Midbrain (tissue), 1 donor: ENCODE measurements at regions not wholly inside any gene's neighbourhood (a gene's known extent, or its start where the extent isn't known, plus 50 kb on each side); places are given as distances from the start of the nearest gene placed in this dataset.

Source experiments
- DNase-seq: peaks from one replicate; lab custom pipeline; 2025; lab: John Stamatoyannopoulos, UW

DNA sequence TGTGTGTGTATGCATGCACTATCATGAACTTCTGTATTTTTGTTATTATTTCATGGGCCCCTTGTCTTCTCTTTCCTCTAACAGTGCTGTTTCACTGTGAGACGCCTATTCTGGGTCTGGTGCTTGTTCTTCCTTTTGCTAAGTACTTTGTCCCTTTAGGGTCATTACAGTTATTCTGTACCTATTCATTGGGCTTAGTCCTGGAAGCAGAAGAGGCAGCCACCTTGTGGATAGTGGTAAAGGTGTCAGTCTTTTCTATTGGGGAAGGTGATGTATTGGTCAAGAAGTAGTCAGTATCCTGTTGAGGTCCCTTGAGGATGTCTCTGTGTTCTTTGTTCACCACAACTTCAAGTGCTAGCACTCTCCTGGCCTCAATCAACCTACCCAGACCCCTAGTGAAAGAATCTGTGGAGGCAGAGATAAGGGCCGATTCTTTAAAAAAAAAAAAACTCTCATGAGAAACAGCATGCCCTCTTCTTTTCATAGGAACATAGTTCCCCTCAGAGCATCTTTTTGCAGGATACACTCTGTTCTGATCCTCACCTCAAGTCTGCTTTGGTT is 593.8 kb downstream of the SPRY1 start:
- DNase-seq, result no peak

DNA sequence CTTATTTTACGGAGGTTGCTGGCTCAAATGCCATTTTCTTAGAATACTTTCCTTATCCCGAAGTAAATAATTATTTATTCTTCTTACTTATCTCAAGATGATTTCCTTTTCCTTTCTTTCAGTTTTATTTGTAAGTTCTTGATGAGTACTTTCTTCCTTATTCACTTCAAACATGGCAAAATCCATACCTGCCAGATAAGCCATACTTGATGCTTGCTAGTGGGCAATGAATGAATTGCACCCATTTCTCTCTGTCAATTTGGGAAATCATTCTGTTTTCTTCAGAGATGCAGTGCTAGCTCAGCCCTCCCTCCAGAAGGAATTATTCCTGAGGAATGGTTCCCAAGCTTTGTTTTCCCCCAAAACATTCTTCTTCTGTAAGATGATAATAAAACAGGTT is 598.3 kb downstream of the SPRY1 start:
- DNase-seq, result no peak

DNA sequence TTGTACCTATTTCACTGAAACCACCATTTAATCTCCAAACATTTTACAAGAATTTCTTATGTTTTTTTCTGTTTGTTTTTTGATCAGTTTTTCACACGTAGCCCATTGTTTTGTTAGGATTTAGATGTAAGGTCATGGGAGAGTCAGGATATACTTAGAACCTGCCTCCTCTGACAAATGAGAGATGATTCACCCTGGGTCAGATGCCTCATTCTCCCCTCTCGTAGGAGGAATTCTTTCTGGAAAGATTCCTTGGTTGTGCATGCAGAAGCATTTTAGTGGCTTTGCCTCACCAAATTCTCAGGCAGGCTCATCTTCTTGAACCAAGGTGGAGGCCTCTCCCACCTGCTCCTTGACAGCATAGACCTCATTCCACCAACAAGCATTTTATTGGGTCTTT is 599.3 kb downstream of the SPRY1 start:
- no peak for DNase-seq

DNA sequence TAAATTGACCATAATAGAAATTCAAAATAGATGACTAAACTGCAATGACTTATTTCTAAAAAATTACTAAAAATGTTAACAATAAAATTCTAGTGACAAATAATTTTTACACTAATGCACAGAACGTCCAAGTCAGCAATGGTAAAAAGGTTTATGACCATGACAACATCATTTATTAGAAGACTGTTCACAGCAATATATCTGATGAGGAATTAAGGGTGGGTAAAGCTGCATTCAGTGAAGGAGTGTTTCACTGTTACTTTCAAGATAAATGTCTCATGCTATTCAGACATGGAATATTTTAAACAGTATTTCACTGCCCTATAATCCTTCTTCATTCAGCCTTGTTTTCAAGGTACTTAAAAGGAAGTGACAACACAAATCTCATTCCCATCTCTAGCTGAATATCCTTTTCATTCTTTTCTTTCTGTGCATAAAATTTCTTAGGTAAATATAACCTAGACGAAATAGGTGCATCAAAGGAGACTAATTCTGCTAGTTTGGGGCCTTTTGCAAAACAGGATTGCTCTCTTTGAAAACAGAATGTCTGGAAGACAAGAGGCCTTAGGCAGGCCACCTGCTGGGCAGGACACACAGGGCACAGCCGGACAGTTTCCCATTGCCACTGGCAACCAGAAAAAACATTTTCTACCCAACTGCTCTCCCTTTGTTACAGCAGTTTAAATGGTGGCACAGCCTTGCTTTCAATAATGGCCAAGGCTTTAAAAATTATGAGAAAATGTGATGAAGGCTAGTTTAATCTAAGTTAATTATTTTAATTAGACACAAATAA is 600.3 kb downstream of the SPRY1 start:
- DNase-seq, result no peak

DNA sequence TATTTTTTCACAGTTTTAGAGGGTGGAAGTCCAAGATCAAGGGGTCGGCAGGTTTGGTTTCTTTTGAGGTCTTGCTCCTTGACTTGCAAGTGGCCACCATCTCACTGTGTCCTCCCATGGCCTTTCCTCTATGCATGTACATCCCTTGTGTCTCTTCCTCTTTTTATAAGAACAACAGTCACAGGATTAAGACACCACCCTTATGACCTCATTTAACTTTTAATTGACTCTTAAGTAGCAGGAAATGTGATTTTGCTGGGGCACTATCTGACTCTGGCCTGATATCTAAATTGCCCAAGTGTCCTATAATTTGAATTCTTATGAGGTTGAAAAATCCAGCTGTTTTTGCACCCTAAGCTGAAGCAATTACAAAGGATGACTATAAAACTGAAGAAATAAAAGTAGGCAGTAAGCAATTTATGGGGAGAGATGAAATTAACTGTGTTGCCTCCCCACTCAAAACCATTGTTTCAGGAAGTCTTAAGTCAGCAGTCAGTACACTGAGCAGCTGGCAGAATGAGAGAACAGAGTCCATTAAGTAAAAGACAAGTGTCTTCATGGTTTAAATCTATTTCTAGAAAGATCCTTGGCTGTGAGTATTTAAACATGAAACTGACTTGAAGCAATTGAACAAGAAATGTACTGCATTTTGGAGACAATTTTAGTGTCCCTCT is 601.3 kb downstream of the SPRY1 start:
- no peak for DNase-seq

DNA sequence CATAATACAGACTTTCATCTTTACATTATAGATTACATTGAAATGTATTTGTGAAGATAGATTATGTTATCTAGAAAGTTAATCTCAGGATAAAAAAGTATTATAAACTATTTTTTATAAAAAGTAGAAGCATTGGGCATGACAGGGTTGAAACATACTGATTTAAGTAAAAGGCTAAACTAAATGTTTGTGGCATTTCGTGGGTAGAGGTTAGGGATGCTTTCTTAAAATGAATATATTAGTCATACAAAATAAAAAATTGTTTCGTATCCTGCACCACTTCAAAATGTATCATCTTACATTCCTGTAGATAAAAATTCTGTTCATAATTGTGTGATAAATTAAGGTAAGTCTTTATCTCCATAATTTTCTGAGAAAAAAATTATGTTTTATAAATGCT is 603.6 kb downstream of the SPRY1 start:
- DNase-seq, result no peak

DNA sequence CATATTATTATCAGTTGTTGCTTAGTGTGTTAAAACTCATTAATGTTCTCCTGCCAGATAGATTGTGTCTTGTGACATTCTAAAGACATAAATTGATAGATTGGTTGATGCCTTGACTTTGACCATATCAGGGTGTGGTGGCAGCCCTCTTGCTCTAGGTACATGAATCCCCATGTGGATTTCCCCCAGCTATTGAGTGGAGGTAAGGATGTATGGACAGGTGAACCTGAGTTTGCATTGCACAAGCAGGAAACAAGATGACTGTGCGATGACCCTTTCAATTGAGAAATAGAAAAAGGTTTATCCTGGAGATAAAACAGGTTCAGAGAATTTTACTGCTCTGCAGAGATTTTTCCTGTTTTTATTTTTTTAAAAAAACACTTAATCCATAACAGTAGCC is 619.2 kb downstream of the SPRY1 start:
- no peak for DNase-seq

DNA sequence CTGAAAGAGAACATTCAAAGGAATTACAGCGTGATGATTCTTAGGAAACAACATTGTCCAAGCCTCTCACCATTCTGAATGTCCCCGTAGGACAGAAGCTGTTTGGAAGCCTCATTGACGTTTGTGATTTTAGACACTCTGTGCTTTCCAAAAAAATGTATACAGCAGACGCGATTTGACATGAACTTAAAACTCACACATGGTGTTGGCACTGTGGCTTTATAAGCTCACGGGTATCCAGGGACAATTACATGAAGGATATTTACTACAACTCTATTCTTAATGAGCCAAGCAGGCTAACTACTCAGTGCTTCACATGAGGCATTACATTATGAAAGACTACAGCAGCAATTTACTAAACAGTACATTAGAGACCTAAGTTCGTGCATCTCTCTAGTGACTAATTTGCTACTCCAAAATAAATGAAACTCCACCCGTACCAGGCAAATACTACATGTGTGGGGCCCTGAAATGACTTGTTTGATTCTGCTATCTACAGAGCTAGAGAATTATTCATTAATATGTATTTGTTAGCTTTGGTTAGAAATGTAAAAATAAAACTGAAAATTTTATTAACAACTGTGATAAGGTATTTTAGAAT is 620.7 kb downstream of the SPRY1 start:
- no peak for DNase-seq

DNA sequence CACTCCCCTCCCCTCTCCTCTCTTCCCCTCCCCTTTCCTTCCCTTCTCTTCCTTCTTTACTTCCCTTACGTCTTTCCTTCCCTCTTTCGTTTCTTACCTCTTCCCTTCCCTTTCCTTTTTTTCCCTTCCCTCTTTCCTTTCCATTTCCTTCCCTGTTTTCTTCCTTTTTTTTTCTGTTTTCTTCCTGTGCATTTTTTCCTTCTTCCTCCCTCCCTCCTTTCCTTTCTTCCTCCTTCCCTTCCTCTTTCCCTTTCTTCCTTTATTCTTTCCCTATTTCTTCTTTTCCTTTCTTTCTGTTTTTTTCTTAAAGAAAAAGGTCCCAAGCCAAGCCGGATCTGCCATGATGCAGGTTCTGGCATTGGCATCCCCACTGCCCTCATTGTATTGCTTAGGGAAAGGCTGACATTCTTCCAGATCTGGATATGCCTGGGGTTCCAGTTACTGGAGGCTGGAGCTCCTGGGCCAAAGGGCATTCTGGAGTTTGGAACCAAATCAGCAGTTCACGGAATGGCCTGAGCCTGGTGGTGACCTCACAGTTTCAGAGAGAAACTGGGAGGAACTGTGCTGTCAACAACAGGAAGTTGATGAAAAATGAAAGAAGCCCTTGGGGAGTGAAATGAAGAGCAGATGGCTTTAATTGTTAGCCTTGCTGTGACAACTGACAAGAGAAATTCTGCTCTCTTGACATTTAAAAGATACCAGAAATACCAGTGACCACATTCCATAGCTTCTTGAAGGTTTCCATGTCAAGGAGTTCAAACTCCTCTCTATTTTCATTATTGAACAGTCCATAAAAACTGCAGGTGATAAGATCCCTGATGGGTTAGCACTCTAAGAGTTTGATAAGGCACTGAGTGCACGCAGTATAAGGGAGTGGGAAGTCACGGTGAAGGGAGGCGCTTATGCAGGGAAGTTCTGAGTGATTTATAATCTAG is 622.1 kb downstream of the SPRY1 start:
- DNase-seq, result no peak

DNA sequence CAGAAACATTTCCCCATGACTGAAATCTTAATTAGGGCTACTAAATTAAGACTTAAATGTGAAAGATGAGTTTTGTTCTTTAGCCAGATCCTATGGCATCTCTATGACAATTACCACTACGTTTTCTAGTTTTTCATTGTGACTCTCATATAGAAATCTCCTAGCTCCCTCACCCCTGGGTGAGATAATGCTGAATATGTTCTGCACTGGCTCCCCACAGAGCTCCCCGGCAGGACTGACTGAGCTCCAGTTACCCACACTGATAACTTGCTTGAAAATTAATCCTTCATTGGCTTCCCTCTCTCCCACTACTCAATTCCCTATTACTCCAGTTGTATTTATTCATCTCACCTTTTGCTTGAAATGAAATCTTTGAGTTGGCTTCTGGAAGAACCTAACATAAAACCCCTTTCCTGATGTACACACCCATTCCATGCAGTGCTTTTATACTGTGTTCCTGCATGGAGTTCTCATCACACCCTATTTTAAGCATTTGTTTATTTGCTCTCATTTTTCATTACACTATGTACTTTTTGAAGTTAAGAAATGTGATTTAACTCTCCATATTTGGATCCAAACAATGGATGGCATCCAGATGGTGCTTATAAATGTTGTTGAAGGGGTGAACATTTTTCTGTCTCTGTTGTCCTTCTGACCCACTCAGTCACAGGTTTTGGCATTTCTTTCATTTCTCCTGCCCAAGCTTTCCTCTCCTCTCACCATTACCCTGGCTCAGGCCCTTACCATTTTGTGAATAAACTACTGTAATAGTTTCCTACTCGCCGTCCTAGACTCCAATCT is 623.4 kb downstream of the SPRY1 start:
- DNase-seq, result no peak

DNA sequence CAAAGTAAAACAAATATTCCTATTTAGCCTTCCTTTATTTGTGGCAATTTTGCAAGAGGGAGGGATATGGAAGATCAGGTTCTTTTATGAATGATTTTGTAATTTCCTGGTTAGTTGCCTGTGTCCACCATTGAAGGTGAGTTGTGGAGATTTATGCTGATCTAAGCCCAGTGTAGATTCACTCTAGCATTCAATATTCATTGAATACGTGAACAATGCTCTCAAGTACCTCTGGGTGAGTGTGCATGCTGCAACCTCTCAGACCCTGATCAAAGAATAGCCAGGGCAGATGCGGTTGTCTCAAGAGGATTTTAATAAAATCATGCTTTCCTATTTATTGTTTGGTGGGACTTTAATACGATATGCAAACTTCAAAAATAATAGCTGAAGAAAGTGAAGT is 628.4 kb downstream of the SPRY1 start:
- DNase-seq, result no peak

DNA sequence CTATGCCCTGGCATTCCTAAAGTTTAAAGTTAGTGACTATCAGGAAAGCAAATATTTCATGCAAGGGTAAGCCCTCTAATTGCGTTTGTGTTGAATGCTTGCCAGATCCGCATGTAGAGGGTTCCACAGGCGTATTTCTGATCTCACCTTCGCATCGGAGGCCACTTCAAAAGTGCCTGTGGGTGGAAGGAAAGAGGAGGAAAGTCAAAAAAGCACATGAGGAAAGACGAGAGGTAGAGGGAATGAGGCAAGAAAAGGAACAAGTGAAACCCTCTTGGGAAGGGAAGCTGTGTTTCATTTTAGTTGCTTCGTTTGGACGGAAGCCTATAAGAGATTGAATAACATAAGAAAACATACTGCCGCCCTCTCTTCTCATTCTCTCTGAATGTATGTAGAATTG is 628.8 kb downstream of the SPRY1 start:
- DNase-seq, result no peak

DNA sequence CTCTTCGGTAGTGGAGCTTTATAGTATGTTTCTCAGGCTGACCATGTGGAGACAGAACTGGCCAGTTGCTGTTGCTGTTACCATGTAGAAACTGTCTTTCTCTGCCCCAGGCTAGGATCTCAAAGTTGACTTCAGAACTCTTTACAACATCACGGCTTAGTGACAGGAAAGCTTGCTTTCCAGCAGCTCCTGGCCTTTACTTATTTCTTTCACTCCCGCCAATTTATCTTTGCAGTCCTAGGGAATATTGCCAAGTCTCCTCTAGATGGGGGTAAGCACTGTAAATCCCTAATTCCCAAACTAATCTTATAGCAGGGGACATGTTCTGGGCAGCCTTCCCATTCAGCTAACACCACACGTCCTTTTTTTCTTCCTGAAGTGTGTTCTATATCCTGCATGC is 631.6 kb downstream of the SPRY1 start:
- DNase-seq, result no peak

DNA sequence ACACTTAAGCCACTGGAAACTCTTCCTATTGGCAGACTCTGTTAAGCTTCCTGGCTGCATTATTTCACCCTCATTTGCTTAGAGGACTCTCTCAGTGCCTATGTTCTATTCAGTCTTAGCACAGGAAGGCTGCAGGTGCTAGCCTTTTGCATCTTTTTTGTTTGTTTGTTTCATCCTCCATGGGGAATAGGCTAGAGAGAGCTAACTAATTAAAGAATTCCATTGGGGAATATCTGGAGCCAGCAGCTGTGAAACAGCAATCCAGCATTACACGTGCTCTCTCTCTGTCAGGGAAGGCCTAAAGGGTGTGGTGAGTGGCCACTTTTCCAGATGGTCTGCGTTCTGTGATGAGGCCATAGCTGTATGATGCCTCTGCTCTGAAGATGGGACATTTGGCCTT is 633.6 kb downstream of the SPRY1 start:
- DNase-seq, result no peak

DNA sequence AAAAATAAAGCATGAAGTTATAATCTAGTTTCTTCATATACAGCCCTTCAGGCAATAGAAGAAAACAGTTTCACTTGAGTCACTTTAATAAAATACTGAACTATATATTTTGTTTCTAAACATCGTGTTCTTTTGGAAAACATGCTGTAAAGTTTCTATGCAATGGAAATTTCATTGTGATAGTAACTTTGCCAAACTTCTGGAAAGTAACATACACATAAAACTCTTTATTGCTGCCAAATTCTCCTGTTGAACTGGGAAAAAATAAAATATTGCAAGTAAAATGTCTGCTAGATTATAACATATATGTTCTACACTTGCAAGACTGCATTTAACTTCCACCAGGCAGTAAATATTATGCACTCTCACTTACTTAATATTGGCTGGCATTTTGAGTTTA is 635.4 kb downstream of the SPRY1 start:
- no peak for DNase-seq

DNA sequence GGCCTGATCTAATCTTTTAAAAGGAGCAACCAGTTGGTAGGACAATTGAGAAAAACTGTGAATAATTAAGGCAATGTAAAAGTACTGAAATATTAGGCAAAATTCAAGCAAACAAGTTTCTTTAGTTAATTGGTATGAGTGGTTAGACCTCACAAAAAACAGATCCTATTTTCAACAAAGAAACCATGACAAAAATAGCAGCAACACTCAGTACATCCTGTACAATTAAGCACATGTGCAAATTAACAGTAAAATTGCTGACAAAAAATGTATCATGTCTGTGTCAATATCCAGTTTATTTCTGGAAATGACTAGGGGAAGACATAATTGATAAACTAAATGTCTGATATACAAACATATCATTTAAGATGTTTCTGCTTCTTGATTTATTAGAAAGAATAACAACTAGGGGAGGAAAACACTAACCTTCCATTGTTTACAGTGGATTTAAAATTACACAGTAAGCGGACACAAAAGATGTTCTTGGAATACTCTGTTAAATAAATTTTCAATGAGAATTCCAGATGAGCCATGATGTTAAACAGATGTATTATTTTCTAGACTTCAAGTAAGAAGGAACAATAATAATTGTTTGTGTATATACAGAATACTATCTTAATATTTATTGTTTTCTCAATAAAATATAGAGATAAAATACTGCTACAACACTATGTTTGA is 638.9 kb downstream of the SPRY1 start:
- DNase-seq, result no peak

DNA sequence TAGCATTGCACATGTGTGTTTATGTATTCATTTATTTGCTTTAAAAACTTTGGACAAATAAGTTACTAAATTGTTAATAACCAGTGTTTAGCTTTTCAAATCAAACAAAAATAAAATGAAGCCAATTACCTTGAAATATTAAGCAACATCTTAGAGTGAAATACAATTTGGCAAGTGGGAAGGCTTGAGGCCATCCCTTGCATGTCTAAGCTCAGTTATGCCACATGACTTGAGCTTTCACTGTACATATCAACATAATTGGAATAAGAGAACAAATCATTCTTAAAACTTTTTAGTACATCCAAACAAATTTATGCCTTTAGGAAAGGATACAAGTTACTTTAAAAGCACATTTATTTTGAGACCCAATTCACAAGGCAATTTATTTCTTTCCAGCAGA is 640.6 kb downstream of the SPRY1 start:
- no peak for DNase-seq

DNA sequence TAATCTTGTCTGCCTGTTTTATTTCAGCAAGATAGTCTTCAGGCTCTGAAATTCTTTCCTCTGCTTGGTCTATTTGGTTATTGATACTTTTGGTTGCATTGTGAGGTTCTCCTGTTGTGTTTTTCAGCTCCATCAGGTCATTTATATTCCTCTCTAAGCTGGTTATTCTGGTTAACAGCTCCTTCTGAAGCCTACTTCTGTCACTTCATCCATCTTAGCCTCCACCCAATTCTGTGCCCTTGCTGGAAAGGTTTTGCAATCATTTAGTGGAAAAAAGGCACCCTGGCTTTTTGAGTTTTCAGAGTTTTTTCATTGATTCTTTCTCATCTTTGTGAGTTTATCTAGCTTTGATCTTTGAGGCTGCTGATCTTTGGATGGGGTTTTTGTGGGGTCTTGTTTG is 647.7 kb downstream of the SPRY1 start:
- no peak for DNase-seq

DNA sequence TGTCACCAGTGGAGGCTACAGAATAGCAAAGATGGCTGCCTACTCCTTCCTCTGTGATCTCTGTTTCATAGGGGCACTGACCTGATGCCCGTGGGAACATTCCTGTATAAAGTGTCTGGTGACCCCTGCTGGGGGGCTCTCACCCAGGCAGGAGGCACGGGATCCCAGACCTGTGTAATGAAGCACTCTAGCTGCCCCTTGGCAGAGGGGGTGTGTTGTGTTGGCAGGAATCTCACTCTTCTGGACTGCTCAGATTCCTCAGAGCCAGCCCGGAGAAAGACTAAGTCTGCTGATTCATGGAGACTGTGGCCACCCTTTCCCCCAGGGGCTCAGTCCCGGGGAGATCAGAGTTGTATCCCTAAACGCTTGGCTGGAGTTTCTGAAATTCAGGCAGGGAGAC is 648.3 kb downstream of the SPRY1 start:
- DNase-seq, result no peak

DNA sequence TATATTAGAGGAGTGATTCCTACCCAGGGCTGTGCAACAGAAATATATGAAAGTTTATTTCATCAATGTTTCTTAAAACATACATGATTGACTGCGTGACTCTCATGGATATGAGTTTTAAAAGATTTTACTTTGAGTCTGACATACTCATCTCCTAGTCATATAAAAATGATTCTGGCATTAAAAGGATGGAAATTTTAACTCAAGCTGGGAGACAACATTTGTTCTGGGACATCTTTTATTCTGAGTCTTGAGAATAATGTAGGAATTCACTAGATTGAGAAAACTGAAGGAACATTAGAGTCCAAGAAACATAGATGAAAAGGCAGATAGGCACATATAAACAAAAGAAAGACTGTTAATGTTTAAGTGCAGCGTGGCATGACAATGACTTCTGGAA is 649.6 kb downstream of the SPRY1 start:
- no peak for DNase-seq
